Right atrium auricular region (tissue), 2 donors: ENCODE measurements at regions not wholly inside any gene's neighbourhood (a gene's known extent, or its start where the extent isn't known, plus 50 kb on each side); places are given as distances from the start of the nearest gene placed in this dataset.
"Not testable (repeated sequence)": the region's sequence is repeated elsewhere in the genome, so short reads cannot be mapped to it uniquely, and the experiment has no call there.

Experiments used
- DNase-seq: peaks from one replicate; pipeline ENCODE4 v3.0.0-alpha.2; 2019; ENCODE audit warnings: low spot score
- H3K27ac ChIP-seq, 2 donors: fragments of 200-600 bp; sonication (generic); 1 replicate in 1 of 2; 2 replicates in 1 of 2; pipeline ENCODE4 v1.5.1; 2016 to 2019
- H3K27me3 ChIP-seq, 2 donors: fragments of 200-600 bp; sonication (generic); one replicate each; pipeline versions ENCODE4 v1.5.1 to v1.6.0; 2017 to 2019
- H3K36me3 ChIP-seq: fragments of 200-600 bp; sonication (generic); one replicate; pipeline ENCODE4 v1.5.1; 2016
- H3K4me1 ChIP-seq, 2 donors: fragments of 200-600 bp; sonication (generic); one replicate each; pipeline versions ENCODE4 v1.5.1 to v1.6.0; 2017 to 2019
- H3K4me3 ChIP-seq, 2 donors: fragments of 200-600 bp; sonication (generic); 1 replicate in 1 of 2; 2 replicates in 1 of 2; pipeline ENCODE4 v1.5.1; 2017 to 2019; ENCODE audit warnings: mild to moderate bottlenecking in 1 of 2, moderate library complexity in 1 of 2
- H3K9me3 ChIP-seq, 2 donors: fragments of 200-600 bp; sonication (generic); one replicate each; pipeline ENCODE4 v1.5.1; 2019
- CTCF ChIP-seq, 2 donors: fragments of 200-600 bp; sonication (generic); IDR thresholded peaks; one replicate each; pipeline ENCODE4 v1.5.1; 2019; ENCODE audit warnings: antibody characterized with exemption in 2 of 2

- Histone ChIP-seq H3K4me1 (no peaks in the 10 kb centered on the region), H3K27ac (no peak overlapping the region), H3K36me3 (no peaks in the 10 kb centered on the region)
Observed at GRCh38 chr3:130569461-130570365, 52.7 kb downstream of the COL6A6 start.

GRCh38 chr3:130572769-130573168, 55.8 kb downstream of the COL6A6 start:
- no peaks in the 10 kb centered on the region for H3K27me3 ChIP-seq
- H3K4me3 ChIP-seq, result no peak overlapping the region
- H3K27ac ChIP-seq, result peak overlapping the region in 1 of 2 donors; percentile 22
- H3K9me3 ChIP-seq, result no peaks in the 10 kb centered on the region
- no peak for DNase-seq
- H3K4me1 ChIP-seq, result no peaks in the 10 kb centered on the region
- no peak for TF ChIP-seq CTCF (IDR thresholded peaks at IDR 0.05)
- H3K36me3 ChIP-seq, result no peaks in the 10 kb centered on the region

More at GRCh38 chr3:130569461-130570365, 52.7 kb downstream of the COL6A6 start:
- H3K4me3 ChIP-seq, result no peak overlapping the region
- H3K27me3 ChIP-seq, result no peaks in the 10 kb centered on the region
- H3K9me3 ChIP-seq, result no peaks in the 10 kb centered on the region
- DNase-seq, result no peak
- TF ChIP-seq CTCF (IDR thresholded peaks at IDR 0.05), result no peak

- no peaks in the 10 kb centered on the region for H3K27me3 ChIP-seq
- no peak for TF ChIP-seq CTCF (IDR thresholded peaks at IDR 0.05)
- DNase-seq, result no peak
- H3K36me3 ChIP-seq, result no peaks in the 10 kb centered on the region
- H3K27ac ChIP-seq, result no peak overlapping the region
- no peaks in the 10 kb centered on the region for H3K4me1 ChIP-seq
- H3K9me3 ChIP-seq, result no peaks in the 10 kb centered on the region
- no peak overlapping the region for H3K4me3 ChIP-seq
Observed at GRCh38 chr3:130576375-130577266, 59.6 kb downstream of the COL6A6 start.

GRCh38 chr3:130582457-130583153, 65.6 kb downstream of the COL6A6 start:
- H3K9me3 ChIP-seq, result no peaks in the 10 kb centered on the region
- no peaks in the 10 kb centered on the region for H3K4me1 ChIP-seq
- H3K36me3 ChIP-seq, result no peaks in the 10 kb centered on the region
- H3K27me3 ChIP-seq, result no peaks in the 10 kb centered on the region
- no peak overlapping the region for H3K4me3 ChIP-seq
- no peak for TF ChIP-seq CTCF (IDR thresholded peaks at IDR 0.05)
- peak overlapping the region in 1 of 2 donors; percentile 59 for H3K27ac ChIP-seq
- DNase-seq, result no peak

- H3K36me3 ChIP-seq, H3K27ac ChIP-seq, DNase-seq, H3K4me1 ChIP-seq, H3K9me3 ChIP-seq, H3K27me3 ChIP-seq, H3K4me3 ChIP-seq: not testable (repeated sequence)
Observed at GRCh38 chr3:130594749-130595148, 77.8 kb downstream of the COL6A6 start.
